SK-N-SH treated with all-trans-retinoic acid at 6 μM for 48 hours (cell line): ENCODE measurements at regions not wholly inside any gene's neighbourhood (a gene's known extent, or its start where the extent isn't known, plus 50 kb on each side); places are given as distances from the start of the nearest gene placed in this dataset.
A peak's percentile ranks its signal among the peaks of the same experiment; 100 is the strongest.

ENCODE experiments used
- ATAC-seq: fragments of 200-7000 bp; cut with Tn5 transposase; 3 replicates; pipeline ENCODE4 v1.9.1; 2020; ENCODE audit warnings: mild to moderate bottlenecking, moderate library complexity
- BACH2 ChIP-seq: fragments of 250-450 bp; sonication (Bioruptor Pico); IDR thresholded peaks from 2 replicates; pipeline ENCODE4 v1.9.0; 2021; ENCODE audit warnings: mild to moderate bottlenecking, borderline replicate concordance
- CREB5 ChIP-seq: fragments of 250-450 bp; sonication (Bioruptor Pico); IDR thresholded peaks from 2 replicates; pipeline ENCODE4 v1.5.1; 2020; ENCODE audit warnings: low read depth, mild to moderate bottlenecking, moderate library complexity
- CSDC2 ChIP-seq: fragments of 250-450 bp; sonication (Bioruptor Pico); IDR thresholded peaks from 2 replicates; pipeline ENCODE4 v1.5.0; 2020; ENCODE audit warnings: mild to moderate bottlenecking, moderate library complexity
- CSRNP3 ChIP-seq: fragments of 250-450 bp; sonication (Bioruptor Pico); IDR thresholded peaks from 2 replicates; pipeline ENCODE4 v1.5.1; 2021; ENCODE audit warnings: mild to moderate bottlenecking, moderate library complexity
- ESRRG ChIP-seq: fragments of 250-450 bp; sonication (Bioruptor Pico); IDR thresholded peaks from 2 replicates; pipeline ENCODE4 v1.6.1; 2021; ENCODE audit warnings: mild to moderate bottlenecking
- GLIS3 ChIP-seq: fragments of 250-450 bp; sonication (Bioruptor Pico); IDR thresholded peaks from 2 replicates; pipeline ENCODE4 v1.5.0; 2020; ENCODE audit warnings: mild to moderate bottlenecking, moderate library complexity
- ISL1 ChIP-seq: fragments of 250-450 bp; sonication (Bioruptor Pico); IDR thresholded peaks from 2 replicates; pipeline ENCODE4 v2.1.2; 2022; ENCODE audit warnings: mild to moderate bottlenecking, moderate library complexity
- OSR1 ChIP-seq: fragments of 250-450 bp; sonication (Bioruptor Pico); IDR thresholded peaks from 2 replicates; pipeline ENCODE4 v1.8.0; 2022; ENCODE audit warnings: moderate library complexity, mild to moderate bottlenecking, inconsistent platforms
- PATZ1 ChIP-seq: fragments of 250-450 bp; sonication (Bioruptor Pico); IDR thresholded peaks from 2 replicates; pipeline ENCODE4 v1.8.0; 2020; ENCODE audit warnings: mild to moderate bottlenecking, moderate library complexity, borderline replicate concordance
- PPARA ChIP-seq: fragments of 250-450 bp; sonication (Bioruptor Pico); IDR thresholded peaks from 2 replicates; pipeline ENCODE4 v1.5.0; 2020; ENCODE audit warnings: mild to moderate bottlenecking, borderline replicate concordance
- SNAI2 ChIP-seq: fragments of 250-450 bp; sonication (Bioruptor Pico); IDR thresholded peaks from 2 replicates; pipeline ENCODE4 v1.5.0; 2020; ENCODE audit warnings: mild to moderate bottlenecking, moderate library complexity
- TCF4 ChIP-seq: fragments of 250-450 bp; sonication (Bioruptor Pico); IDR thresholded peaks from 2 replicates; pipeline ENCODE4 v1.8.0; 2021; ENCODE audit warnings: mild to moderate bottlenecking, moderate library complexity, borderline replicate concordance
- TOX ChIP-seq: fragments of 250-450 bp; sonication (Bioruptor Pico); IDR thresholded peaks from 2 replicates; pipeline ENCODE4 v1.8.0; 2021; ENCODE audit warnings: mild to moderate bottlenecking, moderate library complexity, borderline replicate concordance
- TSHZ2 ChIP-seq: fragments of 250-450 bp; sonication (Bioruptor Pico); IDR thresholded peaks from 2 replicates; pipeline ENCODE4 v1.5.0; 2020; ENCODE audit warnings: mild to moderate bottlenecking, moderate library complexity
- ZC3H10 ChIP-seq: fragments of 250-450 bp; sonication (Bioruptor Pico); IDR thresholded peaks from 2 replicates; pipeline ENCODE4 v1.5.1; 2021; ENCODE audit warnings: mild to moderate bottlenecking, moderate library complexity
- ZFP3 ChIP-seq: fragments of 250-450 bp; sonication (Bioruptor Pico); IDR thresholded peaks from 2 replicates; pipeline ENCODE4 v1.5.0; 2020; ENCODE audit warnings: mild to moderate bottlenecking, moderate library complexity
- ZNF565 ChIP-seq: fragments of 450-650 bp; formaldehyde crosslinking; conservative IDR thresholded peaks from 2 replicates; pipeline ENCODE4 v1.5.0; 2020; ENCODE audit warnings: low read depth, mild to moderate bottlenecking, moderate library complexity
- ZNF70 ChIP-seq: fragments of 450-650 bp; formaldehyde crosslinking; IDR thresholded peaks from 2 replicates; pipeline ENCODE4 v1.5.0; 2020; ENCODE audit warnings: mild to moderate bottlenecking, moderate library complexity
- ZNF8 ChIP-seq: fragments of 450-650 bp; formaldehyde crosslinking; IDR thresholded peaks from 2 replicates; pipeline ENCODE4 v1.5.0; 2020; ENCODE audit warnings: mild to moderate bottlenecking, moderate library complexity

GRCh38 chrX:39453889-39454621, 643.7 kb downstream of the BCOR start:
- ATAC-seq = no peak
- no peak for TF ChIP-seq PPARA (CRISPR knock-in tag)
- TF ChIP-seq, all 23 proteins: peak for 0

- no peak for ATAC-seq
- TF ChIP-seq ZNF8 (CRISPR knock-in tag) = no peak
- TF ChIP-seq TCF4 (CRISPR knock-in tag) = no peak
- no peak for TF ChIP-seq ZNF565 (CRISPR knock-in tag)
These were observed 640.7 kb downstream of the BCOR start for GRCh38 chrX:39456894-39457604.

GRCh38 chrX:39458779-39459178, 639.0 kb downstream of the BCOR start:
- no peak for ATAC-seq

GRCh38 chrX:39459204-39459603, 638.6 kb downstream of the BCOR start:
- no peak for TF ChIP-seq ISL1 (CRISPR knock-in tag)
- no peak for TF ChIP-seq CSRNP3 (CRISPR knock-in tag)
- no peak for TF ChIP-seq SNAI2
- no peak for TF ChIP-seq TCF4 (CRISPR knock-in tag)
- no peak for ATAC-seq

More at GRCh38 chrX:39458779-39459178, 639.0 kb downstream of the BCOR start:
- peak; percentile 90 for TF ChIP-seq ZNF70 (CRISPR knock-in tag)
- TF ChIP-seq ESRRG (CRISPR knock-in tag) = no peak

GRCh38 chrX:39459952-39460351, 637.8 kb downstream of the BCOR start:
- no peak for ATAC-seq
- TF ChIP-seq ISL1 (CRISPR knock-in tag) (no peak), ESRRG (CRISPR knock-in tag) (no peak), CSRNP3 (CRISPR knock-in tag) (no peak), OSR1 (CRISPR knock-in tag) (no peak), PATZ1 (CRISPR knock-in tag) (no peak), TOX (CRISPR knock-in tag) (no peak), TSHZ2 (CRISPR knock-in tag) (no peak), ZC3H10 (no peak), ZFP3 (CRISPR knock-in tag) (no peak), BACH2 (CRISPR knock-in tag) (no peak), SNAI2 (no peak), ZNF8 (CRISPR knock-in tag) (no peak), GLIS3 (CRISPR knock-in tag) (no peak), TCF4 (CRISPR knock-in tag) (no peak), CREB5 (CRISPR knock-in tag) (no peak), ZNF70 (CRISPR knock-in tag) (no peak), CSDC2 (CRISPR knock-in tag) (no peak)
